ENCODE measurements at regions not wholly inside any gene's neighbourhood (a gene's known extent, or its start where the extent isn't known, plus 50 kb on each side); places are given as distances from the start of the nearest gene placed in this dataset.

DNA sequence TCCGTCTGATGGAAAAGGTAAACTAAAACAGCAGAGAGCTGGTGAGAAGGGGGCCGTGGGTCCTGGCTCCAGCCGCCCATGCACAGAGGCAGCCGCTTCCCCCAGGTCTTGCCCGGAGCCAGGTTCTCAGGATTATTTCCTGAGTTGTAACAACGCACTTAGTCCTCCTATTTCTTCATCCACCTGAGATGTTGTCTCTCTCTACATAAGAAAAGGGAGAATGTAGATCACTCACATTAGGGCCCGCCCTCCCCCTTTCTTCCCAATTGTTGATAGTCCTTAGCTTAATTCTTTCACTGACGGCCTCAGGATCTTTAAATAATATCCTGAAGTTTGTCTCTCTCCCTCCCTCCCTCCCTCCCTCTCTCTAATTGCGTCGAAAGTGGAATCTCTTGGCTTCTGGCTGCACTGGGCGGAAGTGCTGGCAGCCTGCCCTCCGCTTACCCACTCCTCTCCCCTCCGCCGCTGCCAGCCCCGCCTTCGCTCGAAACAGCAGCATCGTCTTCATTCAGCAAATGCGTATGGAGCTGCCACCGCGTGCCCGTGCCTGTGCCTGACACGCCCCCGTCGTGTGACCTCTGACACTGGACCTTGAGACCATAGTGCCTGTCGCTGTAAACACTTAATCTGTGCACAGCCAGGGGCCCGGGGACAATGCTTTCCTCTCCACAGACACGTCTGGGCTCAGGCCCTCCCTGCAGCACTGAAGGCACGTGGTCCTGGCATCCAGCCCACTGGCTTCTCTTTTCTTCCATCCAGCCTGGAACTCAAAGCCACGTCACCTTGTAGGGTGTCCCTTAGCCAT, 174.5 kb upstream of the PPP2R2D start:
- DNase-seq (peak; percentile 80), ATAC-seq (ENCODE audit: poor library complexity) (peak; percentile 80)
- intact Hi-C loops (cut with DNase I), result no loop called here

GRCh38 chr10:131726967-131727366, 173.8 kb upstream of the PPP2R2D start:
- no peak for DNase-seq
- ATAC-seq (ENCODE audit: poor library complexity), result peak; percentile 14
- intact Hi-C loops (cut with DNase I), result no loop called here

- no peak for ATAC-seq (ENCODE audit: poor library complexity)
- intact Hi-C loops (cut with DNase I), result no loop called here
- DNase-seq, result no peak
Measured at GRCh38 chr10:131727560-131727959, 173.2 kb upstream of the PPP2R2D start.

DNA sequence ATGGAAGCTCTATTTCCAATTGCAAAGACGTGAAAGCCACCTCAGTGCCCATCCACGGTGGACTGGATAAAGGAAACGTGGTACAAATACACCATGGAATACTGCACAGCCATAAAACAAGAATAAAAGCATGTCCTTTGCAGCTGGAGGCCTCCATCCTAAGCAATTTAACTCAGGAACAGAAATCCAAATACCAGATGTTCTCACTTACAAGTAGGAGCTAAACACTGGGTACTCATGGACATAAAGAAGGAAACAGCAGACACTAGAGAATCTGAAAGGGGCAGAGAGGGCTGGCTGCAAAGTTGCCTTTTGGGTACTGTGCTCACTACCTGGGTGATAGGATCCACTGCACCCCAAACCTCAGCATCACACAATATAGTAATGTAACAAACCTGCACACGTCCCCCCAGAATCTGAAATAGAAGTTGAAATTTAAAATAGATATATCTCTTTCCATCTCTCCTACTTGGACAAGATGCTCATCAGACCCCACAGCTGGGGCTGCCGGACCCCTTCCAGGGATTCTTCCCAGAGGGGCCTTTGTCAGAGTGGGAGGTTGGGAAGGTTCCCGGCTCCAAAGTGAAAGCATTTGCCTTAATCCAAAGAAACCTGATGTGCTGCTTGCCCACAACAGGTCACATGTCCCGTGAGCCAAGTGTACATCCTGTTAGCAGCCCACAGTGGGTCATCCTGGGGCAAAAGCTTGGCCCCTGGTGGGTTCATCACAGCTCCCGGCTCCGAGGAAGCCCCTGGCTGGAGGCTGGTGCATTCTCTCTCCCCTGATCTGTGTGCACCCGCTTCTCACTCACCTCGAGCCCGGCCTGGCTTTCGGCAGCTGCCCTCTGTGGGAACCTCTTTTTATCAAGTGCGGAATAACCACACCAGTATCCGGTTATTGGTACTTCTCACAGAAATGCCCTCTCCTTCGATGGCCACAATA, 172.3 kb upstream of the PPP2R2D start:
- no peak for DNase-seq
- no peak for ATAC-seq (ENCODE audit: poor library complexity)
- intact Hi-C loops (cut with DNase I), result no loop called here

- ATAC-seq (ENCODE audit: poor library complexity) (no peak), DNase-seq (no peak)
- intact Hi-C loops (cut with DNase I), result no loop called here
Measured at GRCh38 chr10:131729361-131729760, 171.4 kb upstream of the PPP2R2D start.

DNA sequence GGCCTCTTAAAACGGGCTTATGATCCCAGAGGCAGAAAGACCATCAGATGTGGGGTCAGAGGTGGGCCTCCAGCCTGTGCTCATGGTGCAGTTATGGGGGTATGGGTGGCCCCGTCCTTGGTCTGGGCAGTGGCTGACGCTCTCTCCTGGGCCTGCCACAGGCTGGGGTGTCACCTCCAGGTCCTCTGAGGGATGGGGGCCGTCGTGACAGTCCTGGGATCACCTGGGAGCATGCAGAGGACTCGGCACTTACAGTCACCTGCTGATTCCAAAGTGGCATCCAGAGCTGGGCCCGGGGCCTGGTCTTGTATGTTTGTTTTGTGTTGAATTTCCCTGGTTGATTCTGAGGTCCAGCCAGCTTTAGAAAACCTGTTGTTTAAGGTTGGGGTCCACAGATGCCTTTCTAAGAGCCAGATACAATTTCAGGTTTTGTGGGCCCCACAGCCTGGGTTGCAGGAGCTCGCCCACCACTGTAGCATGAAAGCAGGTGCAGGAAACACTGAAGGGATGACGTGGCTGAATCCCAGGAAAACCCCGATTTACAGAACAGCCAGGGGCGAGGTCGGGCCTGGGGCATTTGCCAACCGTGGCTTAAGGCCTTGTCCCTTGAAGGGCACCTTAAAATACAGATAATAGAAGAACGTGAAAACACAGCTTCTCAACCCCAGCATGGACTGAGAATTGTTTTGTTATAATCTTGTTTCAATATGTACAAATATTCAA, 170.7 kb upstream of the PPP2R2D start:
- intact Hi-C loops (cut with DNase I), result no loop called here
- ATAC-seq (ENCODE audit: poor library complexity) (no peak), DNase-seq (no peak)

DNA sequence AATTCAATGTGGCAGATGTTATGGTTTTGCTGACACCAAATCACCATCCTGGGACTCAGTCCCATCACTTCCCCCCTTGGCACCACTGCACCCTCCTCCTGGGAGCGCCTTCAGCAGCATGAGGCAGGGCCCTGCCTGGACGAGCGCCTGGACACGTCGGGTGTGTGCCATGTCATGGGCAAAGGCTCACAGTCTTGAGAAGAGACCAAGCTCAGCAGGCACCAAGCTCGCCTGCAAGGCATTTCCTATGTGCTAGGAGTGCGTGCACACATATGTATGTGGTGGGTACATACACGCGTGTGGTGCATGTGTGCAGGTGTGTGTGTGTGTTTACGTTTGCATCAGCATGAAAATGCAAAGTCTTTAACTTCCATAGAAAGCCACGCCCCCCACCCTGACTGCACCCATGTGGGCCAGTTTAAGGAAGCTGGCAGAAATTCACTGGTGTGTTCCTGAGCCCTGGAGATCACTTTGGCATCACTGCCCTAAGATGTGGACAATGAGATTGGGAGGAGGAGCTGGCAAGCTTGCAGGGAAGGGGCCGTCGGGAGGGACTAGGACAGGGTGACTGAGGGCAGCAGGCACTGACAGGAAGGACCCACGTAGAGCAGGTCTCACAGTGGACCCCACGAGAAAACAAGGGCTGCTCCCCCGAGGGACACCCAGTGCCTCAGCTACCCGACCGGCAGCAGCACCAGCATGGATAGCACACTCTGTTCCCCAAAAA, 169.9 kb upstream of the PPP2R2D start:
- intact Hi-C loops (cut with DNase I), result no loop called here
- ATAC-seq (ENCODE audit: poor library complexity) (no peak), DNase-seq (no peak)

DNA sequence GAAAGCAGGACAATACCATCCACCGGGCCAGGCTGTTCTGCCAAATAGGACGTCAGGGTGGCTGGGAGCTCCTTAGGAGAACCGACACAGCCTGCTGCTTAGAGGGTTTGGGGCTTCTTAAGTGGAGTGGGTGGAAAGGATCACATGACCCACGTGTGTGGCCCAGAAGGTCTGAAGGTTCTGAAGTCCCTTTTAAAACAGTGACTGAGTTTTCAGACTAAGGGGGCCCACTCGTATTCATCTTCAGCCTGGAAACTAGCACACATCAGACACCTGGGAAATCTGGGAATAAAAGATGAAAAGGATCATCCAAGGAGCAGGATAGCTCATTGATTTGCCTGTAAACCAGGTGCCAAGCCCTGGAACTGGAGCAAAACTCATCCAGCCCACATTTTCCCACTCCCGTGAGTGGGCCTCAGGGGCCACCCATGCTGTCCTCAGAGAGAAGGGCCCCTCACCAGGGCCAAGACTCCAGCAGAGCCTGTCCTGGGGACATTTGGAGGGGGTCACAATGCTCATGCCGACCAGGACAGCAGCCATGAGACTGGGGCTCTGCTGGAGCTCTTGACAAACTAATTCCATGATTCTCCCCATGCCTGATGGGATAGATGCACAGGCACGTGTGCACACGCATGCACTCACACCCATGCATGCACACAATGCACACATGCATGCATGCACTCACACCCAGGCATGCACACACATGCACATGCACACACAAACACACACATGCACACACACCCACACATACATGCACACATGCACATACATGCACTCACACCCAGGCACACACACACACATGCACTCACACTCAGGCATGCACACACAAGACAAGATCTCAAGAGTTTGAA, 168.8 kb upstream of the PPP2R2D start:
- DNase-seq (no peak), ATAC-seq (ENCODE audit: poor library complexity) (no peak)
- intact Hi-C loops (cut with DNase I), result no loop called here

DNA sequence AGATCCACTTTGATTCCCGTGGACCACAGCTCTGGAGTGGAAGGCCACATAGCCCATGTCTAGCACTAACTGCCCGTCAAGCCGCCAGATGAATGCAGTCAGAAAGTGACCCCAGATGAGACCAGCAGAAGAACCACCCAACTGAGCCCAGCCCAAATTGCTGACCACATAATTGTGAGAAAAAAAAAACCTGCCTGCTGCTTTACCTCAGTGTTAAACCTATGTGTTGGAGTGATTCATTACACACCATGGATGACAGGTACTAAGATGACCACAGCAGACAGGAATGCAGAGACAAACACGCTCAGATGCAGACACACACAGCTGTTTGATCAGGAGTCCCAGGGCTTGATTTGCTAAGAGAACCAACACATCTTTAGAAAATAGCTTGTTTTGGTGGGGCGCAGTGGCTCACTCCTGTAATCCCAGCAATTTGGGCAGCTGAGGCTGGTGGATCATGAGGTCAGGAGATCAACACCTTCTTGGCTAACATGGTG, 168.1 kb upstream of the PPP2R2D start:
- ATAC-seq (ENCODE audit: poor library complexity) (no peak), DNase-seq (no peak)
- intact Hi-C loops (cut with DNase I), result no loop called here

- intact Hi-C loops (cut with DNase I), result no loop called here
- DNase-seq (no peak), ATAC-seq (ENCODE audit: poor library complexity) (no peak)
Measured at GRCh38 chr10:131733596-131733995, 167.2 kb upstream of the PPP2R2D start.

GRCh38 chr10:131735577-131735976, 165.2 kb upstream of the PPP2R2D start:
- intact Hi-C loops (cut with DNase I), result no loop called here

GRCh38 chr10:131736321-131736980, 164.4 kb upstream of the PPP2R2D start:
- intact Hi-C loops (cut with DNase I), result no loop called here
- DNase-seq (no peak), ATAC-seq (ENCODE audit: poor library complexity) (no peak)

More at GRCh38 chr10:131735577-131735976, 165.2 kb upstream of the PPP2R2D start:
- ATAC-seq (ENCODE audit: poor library complexity) (no peak), DNase-seq (no peak)

DNA sequence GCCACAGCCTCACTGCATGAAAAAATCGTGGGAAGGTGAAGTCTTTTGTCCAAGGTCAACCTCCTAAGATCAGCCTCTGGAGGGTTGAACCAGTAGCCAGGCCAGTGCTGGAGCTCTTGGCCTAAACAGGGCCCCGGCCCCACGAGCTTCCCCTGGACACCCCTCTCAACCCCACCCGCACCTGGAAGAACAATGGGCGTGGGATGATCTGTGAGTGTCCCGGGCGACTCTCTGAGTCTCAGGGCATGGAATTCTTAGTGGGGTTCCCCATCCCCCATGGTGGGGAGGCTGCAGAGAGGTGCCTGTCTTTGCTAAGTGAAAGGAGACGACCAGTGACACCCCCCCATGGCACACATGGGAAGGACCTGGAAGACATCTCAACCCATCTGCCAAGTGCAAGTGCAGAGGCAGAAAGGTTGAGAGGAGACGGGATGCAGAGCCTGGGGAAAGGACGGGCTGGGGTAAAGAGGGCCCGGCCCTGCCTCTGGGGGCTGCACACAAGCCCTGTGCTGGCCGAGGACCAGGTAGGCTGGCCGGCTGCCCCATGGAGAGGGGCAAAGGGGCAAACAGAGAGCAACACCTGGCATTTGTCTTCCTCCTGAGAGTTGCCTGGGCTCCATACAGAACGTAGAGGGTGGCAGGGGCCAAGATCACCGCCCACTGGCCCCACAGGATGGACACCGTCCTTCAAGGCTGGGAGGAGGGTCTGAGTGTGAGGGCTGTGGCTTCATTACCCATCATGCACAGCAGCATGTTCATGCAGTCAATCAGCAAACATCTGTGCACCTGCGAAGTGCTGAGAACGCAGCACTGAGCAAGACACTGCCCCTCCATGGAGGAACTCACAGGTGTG, 163.0 kb upstream of the PPP2R2D start:
- no peak for ATAC-seq (ENCODE audit: poor library complexity)
- intact Hi-C loops (cut with DNase I), result no loop called here
- no peak for DNase-seq

DNA sequence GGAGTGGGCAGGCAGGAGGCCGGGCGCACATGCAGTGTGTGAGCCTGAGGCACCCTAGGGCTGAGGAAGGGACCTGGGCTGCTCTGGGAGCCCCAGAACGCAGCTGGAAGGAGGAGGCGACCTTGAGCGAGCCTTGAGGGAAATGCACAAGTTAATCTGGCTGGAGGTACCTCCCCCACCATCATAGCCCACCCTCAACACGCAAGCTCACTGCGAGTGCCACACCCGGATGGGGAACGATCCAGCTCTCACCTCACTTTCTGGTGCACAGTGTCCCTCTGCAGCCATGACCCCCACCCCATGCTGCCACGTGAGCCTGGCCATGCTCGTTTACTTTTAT, 162.4 kb upstream of the PPP2R2D start:
- intact Hi-C loops (cut with DNase I), result no loop called here
- DNase-seq, result no peak
- no peak for ATAC-seq (ENCODE audit: poor library complexity)

- intact Hi-C loops (cut with DNase I), result no loop called here
- ATAC-seq (ENCODE audit: poor library complexity), result no peak
- DNase-seq, result no peak
Measured at GRCh38 chr10:131739206-131739605, 161.6 kb upstream of the PPP2R2D start.

DNA sequence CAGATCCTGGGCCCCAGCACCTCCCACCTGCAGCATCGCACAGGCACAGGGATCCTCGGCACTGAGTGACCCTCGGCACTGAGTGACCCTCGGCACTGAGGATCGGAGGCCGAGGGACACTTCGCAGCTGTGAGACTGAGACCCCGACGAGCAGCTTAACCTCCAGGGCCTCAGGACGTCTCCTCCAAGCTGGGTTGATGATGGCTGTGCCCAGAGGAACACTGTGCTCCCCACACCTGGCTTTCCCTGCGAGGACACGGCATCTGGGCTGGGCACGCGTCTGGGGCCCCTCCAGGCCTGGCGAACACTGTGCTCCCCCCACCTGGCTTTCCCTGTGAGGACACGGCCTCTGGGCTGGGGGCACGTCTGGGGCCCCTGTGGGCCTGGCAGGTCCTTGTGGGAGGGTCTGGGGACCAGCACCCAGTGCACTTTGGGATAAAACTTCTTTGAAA, 158.3 kb upstream of the PPP2R2D start:
- ATAC-seq (ENCODE audit: poor library complexity) (no peak), DNase-seq (no peak)
- intact Hi-C loops (cut with DNase I), result no loop called here
